Heart left ventricle (tissue), 16 donors: ENCODE measurements at regions not wholly inside any gene's neighbourhood (a gene's known extent, or its start where the extent isn't known, plus 50 kb on each side); places are given as distances from the start of the nearest gene placed in this dataset.

ENCODE experiments used
- ATAC-seq, 4 donors: fragments of 200-7000 bp; cut with Tn5 transposase; one replicate each; pipeline ENCODE4 v1.9.1; 2020 to 2022; ENCODE audit warnings: moderate library complexity in 4 of 4, mild to moderate bottlenecking in 3 of 4, moderate number of reproducible peaks in 1 of 4
- DNase-seq, 5 donors: peaks; one replicate each; pipeline ENCODE4 v3.0.0-alpha.2; 2020
- H3K27ac ChIP-seq, 12 donors: fragments of 200-600 bp; sonication (generic) in 4 of 12; one replicate each; pipeline versions ENCODE4 v1.5.0 to v1.8.0; 2016 to 2022; ENCODE audit warnings: mild to moderate bottlenecking in 2 of 12
- H3K27me3 ChIP-seq, 9 donors: fragments of 200-600 bp; sonication (generic) in 2 of 9; one replicate each; pipeline versions ENCODE4 v1.5.1 to v1.8.0; 2016 to 2022; ENCODE audit warnings: mild to moderate bottlenecking in 3 of 9
- H3K36me3 ChIP-seq, 9 donors: fragments of 200-600 bp; sonication (generic) in 2 of 9; one replicate each; pipeline versions ENCODE4 v1.5.0 to v1.8.0; 2018 to 2022; ENCODE audit warnings: mild to moderate bottlenecking in 2 of 9
- H3K4me1 ChIP-seq, 12 donors: fragments of 200-600 bp; sonication (generic) in 4 of 12; one replicate each; pipeline versions ENCODE4 v1.5.0 to v1.8.0; 2016 to 2022; ENCODE audit warnings: mild to moderate bottlenecking in 3 of 12
- H3K4me3 ChIP-seq, 12 donors: fragments of 200-600 bp; sonication (generic) in 4 of 12; one replicate each; pipeline versions ENCODE4 v1.5.0 to v1.8.0; 2017 to 2022; ENCODE audit warnings: mild to moderate bottlenecking in 9 of 12, moderate library complexity in 4 of 12
- H3K9me3 ChIP-seq, 12 donors: fragments of 200-600 bp; sonication (generic) in 4 of 12; one replicate each; pipeline versions ENCODE4 v1.5.0 to v1.8.0; 2016 to 2022; ENCODE audit warnings: mild to moderate bottlenecking in 1 of 12
- CTCF ChIP-seq, 12 donors: fragments of 200-600 bp; sonication (generic) in 4 of 12; IDR thresholded peaks; one replicate each; pipeline versions ENCODE4 v1.5.0 to v1.8.0; 2018 to 2022; ENCODE audit warnings: antibody characterized with exemption in 12 of 12, mild to moderate bottlenecking in 5 of 12
- POLR2A ChIP-seq, 2 donors: fragments of 450-650 bp; IDR thresholded peaks; one replicate each; pipeline ENCODE4 v1.6.1; 2017; ENCODE audit warnings: antibody characterized with exemption in 2 of 2, mild to moderate bottlenecking in 2 of 2, moderate library complexity in 2 of 2
- WGBS, 4 donors: extraction: QIAGEN DNeasy Blood & Tissue Kit in 2 of 4; methylation state at CpG; one replicate each; pipeline versions ENCODE4 v1.1.5 to v1.1.7; 2013 to 2018; 5-methylcytosine and 5-hydroxymethylcytosine counted together
- intact Hi-C, 10 donors: fragments of 100-400 bp; cut with DNase I; formaldehyde crosslinking; loops; one replicate each; pipeline versions ENCODE4 v1.11.1 to v1.14.2; 2022
- donor health status: ischemic (EF 13 %, LVEDD 7.1; RV severe dilation, severe dysfunction).
- donor health status: healthy with polysubstance abuse.
- donor health status: DM: no; HTN: yes; CAD: no.
- donor health status: DM: no; HTN: no; CAD: no.
- donor health status: ischemic (EF 25% LVEDD 6.9; RV normal size, moderate dysfunction).
- donor health status: ischemic (EF 25% LVEDD 5.7; RV mildly dilated, moderate dysfunction).
- donor health status: healthy.
- donor health status: DM: yes; HTN: yes; CAD: no.
- donor health status: ischemic (EF 35%, LVEDD 5.7; RV mildly dilated, moderate dysfunction).
- donor health status: nonischemic (EF 11% LVEDD 7.7; RV severe dilation, severe dysfunction).
- donor health status: DM: yes; HTN: yes; CAD: no.
- donor health status: PGD.
- donor health status: ischemic (EF 29% LVEDD 5.4; RV normal size, mild dysfunction).
- donor health status: nonischemic (EF 23%, LVEDD 6.1; RV moderate dilation, normal function).

GRCh38 chr21:24260751-24261150 is 1346.5 kb downstream of the MRPL39 start:
- intact Hi-C loops, result loop anchor here in 1 of 10 donors (10.0 kb wide), 1 partner anchor 76 kb away; no protein-coding TSS in a partner anchor
- no peak overlapping the region for H3K4me3 ChIP-seq
- no peak overlapping the region for H3K27ac ChIP-seq
- H3K36me3 ChIP-seq, result no peaks in the 10 kb centered on the region
- H3K9me3 ChIP-seq, result peaks cover 0 to 6% (median 0%) of the 10 kb centered on the region in 12 donors
- no peaks in the 10 kb centered on the region for H3K4me1 ChIP-seq
- TF ChIP-seq CTCF (IDR thresholded peaks at IDR 0.05) (no peak), POLR2A (IDR thresholded peaks at IDR 0.05) (no peak)
- 78 to 93% (median 81%) methylated on average over 3 of the region's 3 CpGs for WGBS, 4 donors
- DNase-seq, result no peak
- H3K27me3 ChIP-seq, result no peaks in the 10 kb centered on the region
- no peak for ATAC-seq

GRCh38 chr21:24259241-24259640 is 1348.0 kb downstream of the MRPL39 start:
- intact Hi-C loops, result no loop called here
- H3K4me3 ChIP-seq, result no peak overlapping the region
- H3K27me3 ChIP-seq, result no peaks in the 10 kb centered on the region
- peaks cover 0 to 6% (median 0%) of the 10 kb centered on the region in 12 donors for H3K9me3 ChIP-seq
- no peaks in the 10 kb centered on the region for H3K36me3 ChIP-seq
- H3K27ac ChIP-seq, result no peak overlapping the region
- WGBS, 4 donors, result 89 to 96% (median 92%) methylated on average over 1 of the region's 1 CpG
- TF ChIP-seq POLR2A (IDR thresholded peaks at IDR 0.05) (no peak), CTCF (IDR thresholded peaks at IDR 0.05) (no peak)
- no peak for ATAC-seq
- H3K4me1 ChIP-seq, result no peaks in the 10 kb centered on the region
- DNase-seq, result no peak

GRCh38 chr21:24255591-24255990 is 1351.7 kb downstream of the MRPL39 start:
- intact Hi-C loops, result no loop called here

GRCh38 chr21:24225431-24225830 is 1381.8 kb downstream of the MRPL39 start:
- Histone ChIP-seq H3K4me1 (no peaks in the 10 kb centered on the region), H3K9me3 (peaks cover 0 to 18% (median 0%) of the 10 kb centered on the region in 12 donors), H3K27me3 (no peaks in the 10 kb centered on the region), H3K4me3 (no peak overlapping the region), H3K27ac (no peak overlapping the region), H3K36me3 (no peaks in the 10 kb centered on the region)
- WGBS, 4 donors, result 41 to 68% (median 58%) methylated on average over 1 of the region's 1 CpG
- TF ChIP-seq POLR2A (IDR thresholded peaks at IDR 0.05) (no peak), CTCF (IDR thresholded peaks at IDR 0.05) (no peak)
- intact Hi-C loops, result no loop called here
- ATAC-seq, result no peak
- no peak for DNase-seq

More at GRCh38 chr21:24255591-24255990, 1351.7 kb downstream of the MRPL39 start:
- ATAC-seq, result no peak
- H3K27ac ChIP-seq, result no peak overlapping the region
- no peaks in the 10 kb centered on the region for H3K36me3 ChIP-seq
- no peaks in the 10 kb centered on the region for H3K27me3 ChIP-seq
- no peak overlapping the region for H3K4me3 ChIP-seq
- TF ChIP-seq CTCF (IDR thresholded peaks at IDR 0.05), result no peak
- no peak for TF ChIP-seq POLR2A (IDR thresholded peaks at IDR 0.05)
- WGBS, 4 donors, result 50 to 75% (median 67%) methylated on average over 3 of the region's 3 CpGs
- DNase-seq, result no peak
- H3K9me3 ChIP-seq, result peaks cover 0 to under 1% (median 0%) of the 10 kb centered on the region in 12 donors
- H3K4me1 ChIP-seq, result no peaks in the 10 kb centered on the region
